ENCODE measurements at regions not wholly inside any gene's neighbourhood (a gene's known extent, or its start where the extent isn't known, plus 50 kb on each side); places are given as distances from the start of the nearest gene placed in this dataset.

GRCh38 chr2:82256983-82257632, 1952.6 kb upstream of the LRRTM1 start:
- TF ChIP-seq CTCF (IDR thresholded peaks at IDR 0.05) (no peak), TFCP2L1 (CRISPR knock-in tag; IDR thresholded peaks at IDR 0.05) (no peak), GATA3 (IDR thresholded peaks at IDR 0.05; ENCODE audit: borderline replicate concordance) (no peak), EHMT2 (IDR thresholded peaks at IDR 0.05; ENCODE audit: low read depth) (no peak), KDM1A (IDR thresholded peaks at IDR 0.05; ENCODE audit: low read depth) (no peak), POLR2AphosphoS2 (conservative IDR thresholded peaks at IDR 0.05; ENCODE audit: low read length) (no peak), NPAS2 (CRISPR knock-in tag; IDR thresholded peaks at IDR 0.05; ENCODE audit: borderline replicate concordance) (no peak), ZSCAN20 (CRISPR knock-in tag; IDR thresholded peaks at IDR 0.05) (no peak), SREBF2 (IDR thresholded peaks at IDR 0.05) (no peak), MAX (IDR thresholded peaks at IDR 0.05) (no peak), JUN (IDR thresholded peaks at IDR 0.05) (no peak)
- DNase-seq (ENCODE audit: low read depth in 1 of 2, low spot score in 1 of 2): no peak

GRCh38 chr2:82256288-82256687, 1951.7 kb upstream of the LRRTM1 start:
- FAIRE-seq (no peak), DNase-seq (ENCODE audit: low read depth in 1 of 2, low spot score in 1 of 2) (no peak), ATAC-seq (no peak)
- H3K27ac ChIP-seq: no peak overlapping the region
- TF ChIP-seq KDM5A (IDR thresholded peaks at IDR 0.05): no peak
- TF ChIP-seq MAFK (IDR thresholded peaks at IDR 0.05; ENCODE audit: partially characterized antibody): peak; percentile 41
- peaks cover 21% of the 10 kb centered on the region; the same call in 2 of the 3 replicates for H3K9me3 ChIP-seq
- POLR2A ChIA-PET: no interaction called here
- H3K4me2 ChIP-seq: no peak overlapping the region
- WGBS (ENCODE audit: missing lambda C conversion rate): 10% methylated on average over 3 of the region's 3 CpGs
- H3K4me3 ChIP-seq: no peak overlapping the region
- H3K4me1 ChIP-seq: no peaks in the 10 kb centered on the region
- CTCF ChIA-PET: no interaction called here

More at GRCh38 chr2:82256983-82257632, 1952.6 kb upstream of the LRRTM1 start:
- ChIA-PET POLR2A (no interaction called here), CTCF (interaction anchor here (0.5 kb wide), 1 partner anchor 492 kb away, joined by 3 read pairs; no protein-coding TSS in a partner anchor)
- Histone ChIP-seq H3K27ac (no peak overlapping the region), H3K9me3 (peaks cover 21% of the 10 kb centered on the region; the same call in 2 of the 3 replicates), H3K4me2 (no peak overlapping the region), H3K4me3 (no peak overlapping the region), H3K4me1 (no peaks in the 10 kb centered on the region)
- ATAC-seq: no peak
- 36% methylated on average over 11 of the region's 11 CpGs for WGBS (ENCODE audit: missing lambda C conversion rate)
- FAIRE-seq: no peak

GRCh38 chr2:82254728-82255127, 1950.2 kb upstream of the LRRTM1 start:
- H3K4me3 ChIP-seq: no peak overlapping the region
- CTCF ChIA-PET: no interaction called here
- ATAC-seq: no peak
- DNase-seq (ENCODE audit: low read depth in 1 of 2, low spot score in 1 of 2): no peak
- H3K27ac ChIP-seq: no peak overlapping the region
- POLR2A ChIA-PET: no interaction called here
- H3K4me1 ChIP-seq: no peaks in the 10 kb centered on the region
- H3K4me2 ChIP-seq: no peak overlapping the region
- no peak for TF ChIP-seq MAFK (IDR thresholded peaks at IDR 0.05; ENCODE audit: partially characterized antibody)
- no peak for TF ChIP-seq BHLHE40 (IDR thresholded peaks at IDR 0.05; ENCODE audit: low read depth, low read length)
- no peak for TF ChIP-seq NFE2L2 (conservative IDR thresholded peaks at IDR 0.05; ENCODE audit: low read length)
- TF ChIP-seq HDAC2 (IDR thresholded peaks at IDR 0.05): no peak
- TF ChIP-seq ZFP36 (IDR thresholded peaks at IDR 0.05; ENCODE audit: borderline replicate concordance, partially characterized antibody): no peak
- no peak for TF ChIP-seq TP53 (CRISPR knock-in tag; IDR thresholded peaks at IDR 0.05)
- TF ChIP-seq SMC3 (IDR thresholded peaks at IDR 0.05): no peak
- no peak for TF ChIP-seq MAZ (IDR thresholded peaks at IDR 0.05; ENCODE audit: borderline replicate concordance, low read depth, low read length)
- TF ChIP-seq HOXB13 (CRISPR knock-in tag; IDR thresholded peaks at IDR 0.05; ENCODE audit: low read depth): no peak
- no peak for FAIRE-seq
- H3K9me3 ChIP-seq: peaks cover 16% of the 10 kb centered on the region; the same call in 2 of the 3 replicates
